ENCODE measurements at regions not wholly inside any gene's neighbourhood (a gene's known extent, or its start where the extent isn't known, plus 50 kb on each side); places are given as distances from the start of the nearest gene placed in this dataset.

GRCh38 chr3:197615430-197615829 lies 59.7 kb upstream of the BDH1 start:
- TF ChIP-seq CTCF (IDR thresholded peaks at IDR 0.05): no peak
- TF ChIP-seq POLR2A (IDR thresholded peaks at IDR 0.05): no peak

Measured in esophagus squamous epithelium (tissue), 4 donors.